ENCODE measurements at regions not wholly inside any gene's neighbourhood (a gene's known extent, or its start where the extent isn't known, plus 50 kb on each side); places are given as distances from the start of the nearest gene placed in this dataset.

GRCh38 chr4:115325836-115326235, 212.4 kb upstream of the NDST4 start:
- intact Hi-C loops (cut with DNase I), result no loop called here
- no peaks in the 10 kb centered on the region for H3K4me1 ChIP-seq
- no peak overlapping the region for H3K4me3 ChIP-seq
- H3K36me3 ChIP-seq, result no peaks in the 10 kb centered on the region
- no peaks in the 10 kb centered on the region for H3K9me3 ChIP-seq
- no peaks in the 10 kb centered on the region for H3K27me3 ChIP-seq
- no peak overlapping the region for H3K27ac ChIP-seq
- DNase-seq (ENCODE audit: extremely low spot score in 2 of 2), result no peak
- TF ChIP-seq POLR2A (IDR thresholded peaks at IDR 0.05), result no peak
- TF ChIP-seq CTCF (IDR thresholded peaks at IDR 0.05), result no peak
- TF ChIP-seq POLR2AphosphoS5 (IDR thresholded peaks at IDR 0.05; ENCODE audit: insufficient read depth in 1 of 2, low read depth in 1 of 2), result no peak

GRCh38 chr4:115323106-115323707, 209.8 kb upstream of the NDST4 start:
- no peak for TF ChIP-seq POLR2A (IDR thresholded peaks at IDR 0.05)
- Histone ChIP-seq H3K9me3 (no peaks in the 10 kb centered on the region), H3K36me3 (no peaks in the 10 kb centered on the region), H3K27ac (no peak overlapping the region), H3K4me1 (no peaks in the 10 kb centered on the region), H3K27me3 (no peaks in the 10 kb centered on the region), H3K4me3 (no peak overlapping the region)
- intact Hi-C loops (cut with DNase I), result no loop called here
- DNase-seq (ENCODE audit: extremely low spot score in 2 of 2), result no peak

GRCh38 chr4:115315182-115315581, 201.8 kb upstream of the NDST4 start:
- no peaks in the 10 kb centered on the region for H3K27me3 ChIP-seq
- no peaks in the 10 kb centered on the region for H3K4me1 ChIP-seq
- H3K27ac ChIP-seq, result no peak overlapping the region
- H3K9me3 ChIP-seq, result no peaks in the 10 kb centered on the region
- TF ChIP-seq CTCF (IDR thresholded peaks at IDR 0.05), result no peak
- no peak for TF ChIP-seq POLR2A (IDR thresholded peaks at IDR 0.05)
- no peak for TF ChIP-seq POLR2AphosphoS5 (IDR thresholded peaks at IDR 0.05; ENCODE audit: insufficient read depth in 1 of 2, low read depth in 1 of 2)
- no peak for DNase-seq (ENCODE audit: extremely low spot score in 2 of 2)
- intact Hi-C loops (cut with DNase I), result no loop called here
- H3K36me3 ChIP-seq, result no peaks in the 10 kb centered on the region
- no peak overlapping the region for H3K4me3 ChIP-seq

- TF ChIP-seq POLR2AphosphoS5 (IDR thresholded peaks at IDR 0.05; ENCODE audit: insufficient read depth in 1 of 2, low read depth in 1 of 2), result no peak
- TF ChIP-seq POLR2A (IDR thresholded peaks at IDR 0.05), result no peak
- no peak for TF ChIP-seq CTCF (IDR thresholded peaks at IDR 0.05)
- Histone ChIP-seq H3K27ac (no peak overlapping the region), H3K27me3 (no peaks in the 10 kb centered on the region), H3K4me1 (no peaks in the 10 kb centered on the region), H3K9me3 (no peaks in the 10 kb centered on the region), H3K4me3 (no peak overlapping the region), H3K36me3 (no peaks in the 10 kb centered on the region)
- DNase-seq (ENCODE audit: extremely low spot score in 2 of 2), result no peak
- intact Hi-C loops (cut with DNase I), result no loop called here
Measured at GRCh38 chr4:115310641-115311040, 197.2 kb upstream of the NDST4 start.

GRCh38 chr4:115294717-115295116, 181.3 kb upstream of the NDST4 start:
- H3K4me3 ChIP-seq, result no peak overlapping the region
- DNase-seq (ENCODE audit: extremely low spot score in 2 of 2), result no peak
- no peaks in the 10 kb centered on the region for H3K36me3 ChIP-seq
- TF ChIP-seq CTCF (IDR thresholded peaks at IDR 0.05), result no peak
- no peak for TF ChIP-seq POLR2AphosphoS5 (IDR thresholded peaks at IDR 0.05; ENCODE audit: insufficient read depth in 1 of 2, low read depth in 1 of 2)
- no peak for TF ChIP-seq POLR2A (IDR thresholded peaks at IDR 0.05)
- H3K27ac ChIP-seq, result no peak overlapping the region
- H3K27me3 ChIP-seq, result no peaks in the 10 kb centered on the region
- H3K9me3 ChIP-seq, result no peaks in the 10 kb centered on the region
- H3K4me1 ChIP-seq, result no peaks in the 10 kb centered on the region
- intact Hi-C loops (cut with DNase I), result no loop called here

All from vagina (tissue), 2 donors.